ENCODE measurements at regions not wholly inside any gene's neighbourhood (a gene's known extent, or its start where the extent isn't known, plus 50 kb on each side); places are given as distances from the start of the nearest gene placed in this dataset.
"Not testable (repeated sequence)": the region's sequence is repeated elsewhere in the genome, so short reads cannot be mapped to it uniquely, and the experiment has no call there.

GRCh38 chr13:16050055-16050454 lies 3131.6 kb downstream of the TUBA3C start:
- not testable (repeated sequence) for DNase-seq (ENCODE audit: low spot score)

- peak; percentile 14 for DNase-seq (ENCODE audit: low spot score)
Measured at GRCh38 chr13:16017494-16018009, 3164.1 kb downstream of the TUBA3C start.

GRCh38 chr13:16008271-16008670 lies 3173.4 kb downstream of the TUBA3C start:
- peak; percentile 32 for DNase-seq (ENCODE audit: low spot score)
